HT-29 (cell line): ENCODE measurements at regions not wholly inside any gene's neighbourhood (a gene's known extent, or its start where the extent isn't known, plus 50 kb on each side); places are given as distances from the start of the nearest gene placed in this dataset.
"Not testable (repeated sequence)": the region's sequence is repeated elsewhere in the genome, so short reads cannot be mapped to it uniquely, and the experiment has no call there.

Experiments
- DNase-seq: peaks from one replicate; pipeline ENCODE4 v3.0.0-alpha.2; 2015; ENCODE audit warnings: low spot score

- not testable (repeated sequence) for DNase-seq
These were observed 515.4 kb downstream of the MATN1 start for GRCh38 chr1:30207962-30208361.

- DNase-seq, result not testable (repeated sequence)
These were observed 516.8 kb downstream of the MATN1 start for GRCh38 chr1:30206631-30207030.

DNA sequence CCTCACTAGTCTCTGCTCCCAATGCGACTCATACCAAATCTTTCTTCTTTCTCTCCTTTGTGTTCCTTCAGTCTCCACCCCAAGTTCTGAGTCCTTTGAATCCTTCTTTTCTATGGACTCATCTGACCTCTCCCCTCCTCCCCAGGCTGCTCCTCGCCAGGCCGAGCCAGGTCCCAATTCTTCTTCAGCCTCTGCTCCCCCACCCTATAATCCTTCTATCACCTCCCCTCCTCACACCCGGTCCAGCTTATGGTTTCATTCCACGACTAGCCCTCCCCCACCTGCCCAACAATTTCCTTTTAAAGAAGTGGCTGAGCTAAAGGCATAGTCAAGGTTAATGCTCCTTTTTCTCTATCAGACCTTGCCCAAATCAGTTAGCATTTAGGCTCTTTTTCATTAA lies 518.5 kb downstream of the MATN1 start:
- DNase-seq, result not testable (repeated sequence)

DNA sequence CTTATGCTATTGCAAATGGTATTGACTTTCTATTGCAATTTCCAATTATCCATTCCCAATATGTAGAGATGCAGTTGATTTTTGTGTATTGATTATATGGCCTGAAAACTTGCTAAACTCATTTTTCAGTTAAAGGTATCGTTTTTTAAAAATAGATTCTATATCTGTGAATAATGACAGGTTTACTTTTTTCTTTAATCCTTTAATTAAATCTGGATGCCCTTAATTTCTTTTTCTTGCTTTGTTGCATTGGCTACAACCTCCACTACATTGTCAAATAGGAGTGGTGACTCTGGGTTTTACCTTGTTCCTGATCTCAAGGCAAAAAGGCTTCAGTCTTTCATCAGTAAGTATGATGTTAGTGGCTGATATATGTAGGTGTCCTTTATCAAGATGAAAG lies 522.4 kb downstream of the MATN1 start:
- DNase-seq, result no peak

DNA sequence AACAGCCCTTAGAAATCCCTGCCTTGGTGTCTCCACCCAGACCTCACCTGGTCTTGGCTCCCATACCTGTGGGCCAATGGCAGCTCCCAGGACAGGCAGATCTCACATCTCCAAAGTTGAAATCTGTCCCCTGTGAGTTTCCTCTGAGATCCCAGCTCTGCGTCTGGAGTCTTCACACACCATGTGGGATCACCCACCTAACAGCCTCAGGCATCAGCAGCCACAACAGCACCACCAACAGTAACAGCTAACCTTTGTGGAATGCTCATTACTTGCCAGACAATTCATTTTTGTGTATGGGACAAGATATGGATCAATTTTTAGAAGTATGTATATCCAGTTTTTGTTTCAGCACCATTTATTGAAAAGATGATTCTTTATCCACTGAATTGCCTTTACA lies 523.2 kb downstream of the MATN1 start:
- no peak for DNase-seq

DNA sequence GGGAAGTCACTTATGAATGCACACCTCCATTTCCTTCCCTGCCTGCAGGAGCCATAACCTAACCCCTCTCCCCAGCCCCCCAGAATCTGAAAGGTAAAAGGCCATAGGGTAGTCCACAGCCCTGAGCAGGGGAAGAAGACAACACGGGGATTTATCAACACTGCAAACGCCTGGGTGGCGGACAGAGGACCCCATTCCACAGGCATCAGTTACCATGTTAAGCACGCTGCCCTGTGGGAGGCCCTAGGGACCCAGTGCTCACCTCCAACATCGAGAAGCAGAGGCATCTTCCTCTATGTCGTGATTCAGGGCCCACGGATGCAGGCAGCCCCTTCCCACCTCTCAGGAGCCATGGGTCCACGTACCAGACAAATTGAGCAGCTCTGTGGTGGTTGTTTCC lies 523.8 kb downstream of the MATN1 start:
- no peak for DNase-seq

DNA sequence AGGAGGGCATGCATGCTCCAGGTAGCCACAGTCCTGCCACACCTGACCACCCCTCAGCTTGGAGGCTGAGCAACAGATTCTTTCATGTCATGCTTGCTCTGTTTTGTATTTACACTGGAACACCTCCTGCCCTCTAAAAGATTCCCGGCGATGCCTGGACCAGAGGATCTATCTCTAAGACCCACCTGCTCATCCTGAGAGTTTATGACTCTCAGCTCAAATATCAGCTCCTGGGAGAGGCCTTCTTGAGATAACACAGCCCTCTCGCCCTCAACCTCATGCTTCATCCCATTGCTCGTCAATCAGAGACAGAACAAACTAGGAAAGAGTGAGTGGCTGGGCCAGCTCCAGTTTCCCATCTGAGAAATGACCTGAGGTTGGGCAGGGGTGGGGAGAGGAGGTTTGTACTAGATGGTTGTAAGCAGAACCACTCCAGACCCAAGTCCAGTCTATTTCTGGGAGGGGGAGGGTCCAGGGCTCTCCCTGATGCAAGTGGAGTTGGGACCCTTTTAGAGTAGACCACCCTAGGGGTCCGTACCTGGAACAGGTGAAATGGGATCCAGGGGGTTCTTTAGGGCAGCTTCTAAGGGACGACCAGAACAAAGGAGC lies 524.5 kb downstream of the MATN1 start:
- no peak for DNase-seq

DNA sequence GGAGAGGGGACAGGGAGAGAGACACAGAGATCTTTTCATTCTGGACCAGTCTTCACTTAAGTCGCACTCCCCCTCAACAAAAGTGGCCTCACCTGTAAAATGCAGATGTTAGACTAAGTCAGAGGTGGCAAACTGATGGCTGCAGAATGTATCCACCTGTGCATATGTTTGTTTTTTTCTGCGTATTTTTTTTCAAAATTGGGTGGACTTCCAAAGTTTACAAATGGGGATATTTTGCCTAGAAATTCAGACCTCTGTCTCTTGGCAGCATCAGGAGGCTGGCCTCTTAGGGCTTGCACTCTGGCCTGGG lies 525.0 kb downstream of the MATN1 start:
- DNase-seq, result no peak

GRCh38 chr1:30197639-30198450 lies 525.5 kb downstream of the MATN1 start:
- DNase-seq, result no peak

DNA sequence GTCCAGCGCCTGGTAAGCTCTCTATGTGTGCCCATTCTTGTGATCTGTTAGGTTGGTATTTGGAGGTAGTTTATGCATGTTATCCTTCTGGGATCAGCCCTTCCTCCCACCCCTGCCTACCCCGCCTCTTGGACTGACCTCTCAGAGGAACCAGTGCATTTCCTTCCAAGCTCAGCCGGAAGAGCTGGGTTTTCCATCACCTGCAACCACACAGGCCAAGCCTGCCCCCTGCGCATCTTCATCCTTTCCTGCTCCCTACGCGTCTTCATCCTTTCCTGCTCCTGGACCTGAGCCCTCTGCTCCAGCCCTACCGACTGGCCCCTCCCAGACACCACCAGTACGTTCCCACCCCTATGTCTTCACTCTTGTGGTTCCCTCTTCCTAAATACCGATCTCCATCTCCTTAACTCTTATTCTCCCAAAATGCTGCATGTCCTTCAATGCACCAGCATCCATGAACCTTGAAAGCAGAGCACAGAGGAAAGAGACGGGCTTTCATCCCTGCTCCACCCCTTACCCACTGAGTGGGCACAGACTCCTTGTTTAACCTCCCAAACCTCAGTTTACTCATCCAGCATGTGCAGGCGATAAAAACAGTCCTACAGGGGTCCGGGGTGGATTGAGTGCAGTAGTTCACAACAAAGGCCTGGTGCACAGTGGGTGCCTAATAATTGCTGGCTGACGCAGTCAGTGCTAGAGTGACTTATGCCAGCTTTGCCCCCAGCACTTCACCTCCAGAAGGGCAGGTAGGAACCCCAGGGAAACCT lies 526.3 kb downstream of the MATN1 start:
- no peak for DNase-seq

GRCh38 chr1:30196457-30196856 lies 526.9 kb downstream of the MATN1 start:
- no peak for DNase-seq

GRCh38 chr1:30195424-30196134 lies 527.8 kb downstream of the MATN1 start:
- DNase-seq, result no peak

DNA sequence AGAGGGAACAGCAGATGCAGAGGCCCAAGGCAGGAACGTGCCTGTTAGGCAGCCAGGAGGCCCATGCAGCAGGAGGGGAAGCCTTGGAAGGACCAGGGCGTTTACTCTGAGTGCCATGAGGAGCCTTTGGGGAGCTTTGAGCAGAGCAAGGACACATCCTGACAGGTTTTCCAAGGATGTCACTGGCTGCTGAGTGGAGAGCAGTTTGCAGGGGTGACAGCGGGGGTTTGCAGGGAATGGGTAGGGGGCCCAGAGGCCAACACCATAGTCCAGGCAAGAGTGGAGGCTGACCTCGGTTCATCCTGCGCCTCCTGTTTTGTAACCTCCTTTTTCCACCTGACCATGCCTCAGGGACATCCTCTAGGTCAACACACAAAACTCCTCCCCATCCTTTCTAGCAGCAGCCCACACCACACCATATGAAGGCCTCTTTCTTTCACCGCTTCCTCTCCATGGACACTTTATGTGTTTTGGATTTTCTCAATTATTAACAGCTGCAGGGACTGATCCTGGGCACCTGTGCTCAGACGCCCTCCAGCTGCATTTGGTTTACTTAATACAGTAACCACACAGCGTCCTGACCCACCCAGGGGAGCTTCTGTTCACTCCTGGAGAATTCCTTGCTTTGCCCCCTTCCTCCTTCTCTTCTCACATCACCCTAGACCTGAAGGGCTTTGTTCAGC lies 528.5 kb downstream of the MATN1 start:
- DNase-seq, result no peak

DNA sequence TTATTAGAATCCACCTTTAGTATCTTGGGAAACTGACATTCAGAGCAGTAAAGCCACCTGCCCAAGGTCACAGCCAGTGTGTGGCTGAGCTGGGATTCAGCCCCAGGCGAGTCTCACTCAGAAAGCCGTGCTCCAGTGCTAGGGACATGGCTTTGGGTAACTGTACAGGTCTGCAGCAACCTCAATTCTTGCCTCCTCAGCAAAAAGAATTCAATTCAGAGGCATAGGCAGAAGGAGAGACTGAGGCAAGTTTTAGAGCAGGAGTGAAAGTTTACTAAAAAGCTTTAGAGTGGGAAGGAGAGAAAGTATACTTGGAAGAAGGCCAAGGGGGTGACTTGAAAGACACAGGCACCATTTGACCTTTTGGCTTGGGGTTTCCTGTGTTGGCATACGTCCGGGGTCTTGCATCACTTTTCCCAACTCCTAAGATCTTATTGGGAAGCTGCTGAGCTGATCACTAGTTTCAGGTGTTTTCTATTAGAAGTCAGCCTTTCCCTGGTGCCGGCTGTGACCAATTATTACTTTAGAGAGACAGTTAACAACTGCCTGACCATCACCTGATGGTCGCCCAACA lies 529.3 kb downstream of the MATN1 start:
- peak; percentile 15 for DNase-seq

DNA sequence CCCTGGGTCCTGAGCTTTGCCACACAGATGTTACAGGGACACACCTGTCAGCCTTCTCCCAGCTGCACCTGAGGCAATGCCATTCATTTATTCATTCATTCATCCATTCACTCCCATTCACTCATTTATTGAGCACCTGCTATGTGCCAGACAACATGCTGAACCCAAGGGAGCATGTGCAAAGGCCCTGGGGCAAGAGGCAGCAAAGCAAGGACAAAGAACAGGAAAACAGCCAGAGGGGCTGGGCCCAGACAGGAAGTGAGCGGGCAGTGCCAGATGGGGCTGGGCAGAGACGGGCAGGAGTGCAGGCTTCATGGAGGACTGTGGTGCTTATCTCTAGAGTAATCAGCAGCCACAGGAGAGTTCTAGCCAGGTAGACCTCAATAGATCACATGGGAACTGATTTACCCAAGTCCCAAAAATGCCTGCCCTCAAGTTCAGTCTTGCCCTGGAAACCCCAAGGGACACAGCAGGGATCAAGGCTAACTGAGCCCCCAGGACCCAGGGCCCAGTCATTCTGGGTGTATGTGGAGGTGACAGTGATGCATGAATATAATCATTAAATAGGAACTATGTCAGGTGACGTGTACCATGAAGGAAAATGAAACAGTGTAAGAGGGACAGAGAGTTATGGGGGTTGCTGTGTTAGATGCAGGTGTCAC lies 530.3 kb downstream of the MATN1 start:
- no peak for DNase-seq

GRCh38 chr1:30191154-30191702 lies 532.2 kb downstream of the MATN1 start:
- DNase-seq, result peak; percentile 63

GRCh38 chr1:30190511-30191153 lies 532.8 kb downstream of the MATN1 start:
- no peak for DNase-seq

DNA sequence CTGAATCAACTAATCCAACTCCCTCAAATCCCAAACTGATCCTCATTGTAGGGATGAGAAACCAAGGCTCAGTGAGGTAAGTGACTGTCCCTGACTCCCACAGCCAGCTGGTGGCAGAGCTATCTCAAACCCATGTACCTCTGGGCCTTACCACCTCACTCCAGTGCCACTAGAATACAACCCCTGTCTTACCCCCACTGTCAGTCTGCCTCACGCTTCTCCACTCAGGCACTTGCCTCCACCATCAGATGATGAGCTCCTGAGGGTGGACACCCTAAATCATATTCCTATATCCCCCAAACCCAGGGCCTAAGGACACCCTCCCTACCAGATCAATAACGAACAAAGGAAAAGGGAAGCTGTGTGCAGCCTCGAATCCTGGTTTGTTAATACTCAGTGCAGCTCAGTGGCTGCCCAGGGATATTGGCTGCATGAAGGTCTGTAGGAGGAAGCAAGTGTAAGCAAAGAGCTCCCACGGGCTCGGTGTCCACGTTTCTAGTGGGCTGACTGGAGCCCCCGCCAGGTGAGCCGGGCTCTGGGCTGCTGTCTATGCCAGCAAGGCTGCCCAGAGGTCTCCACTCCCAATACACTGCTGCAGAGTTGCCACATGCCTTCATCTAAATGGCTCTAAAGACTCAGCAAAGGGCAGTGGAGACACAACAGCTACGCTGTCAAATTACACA lies 533.4 kb downstream of the MATN1 start:
- DNase-seq, result no peak

- no peak for DNase-seq
These were observed 534.4 kb downstream of the MATN1 start for GRCh38 chr1:30188999-30189398.
